Stimulated activated CD8-positive, alpha-beta memory T cell treated with anti-CD3 and anti-CD28 coated beads, Interleukin-4, amount 100 ng/mL, for 1 hour (primary cell): ENCODE measurements at regions not wholly inside any gene's neighbourhood (a gene's known extent, or its start where the extent isn't known, plus 50 kb on each side); places are given as distances from the start of the nearest gene placed in this dataset.
"Not testable (repeated sequence)": the region's sequence is repeated elsewhere in the genome, so short reads cannot be mapped to it uniquely, and the experiment has no call there.

Source experiments
- DNase-seq, 2 donors: peaks; one replicate each; pipeline ENCODE4 v3.0.0-alpha.2; 2020; ENCODE audit warnings: low read depth in 2 of 2, low spot score in 1 of 2

- not testable (repeated sequence) for DNase-seq
Observed at GRCh38 chr13:103460246-103460645, 394.0 kb upstream of the SLC10A2 start.

GRCh38 chr13:103457050-103457449 is 390.8 kb upstream of the SLC10A2 start:
- DNase-seq, result not testable (repeated sequence)

GRCh38 chr13:103451656-103452055 is 385.4 kb upstream of the SLC10A2 start:
- DNase-seq, result no peak

- no peak for DNase-seq
Observed at GRCh38 chr13:103443604-103444003, 377.4 kb upstream of the SLC10A2 start.

GRCh38 chr13:103437651-103438050 is 371.4 kb upstream of the SLC10A2 start:
- DNase-seq, result no peak

- DNase-seq, result no peak
Observed at GRCh38 chr13:103436057-103436654, 369.9 kb upstream of the SLC10A2 start.

- no peak for DNase-seq
Observed at GRCh38 chr13:103431856-103432255, 365.6 kb upstream of the SLC10A2 start.

GRCh38 chr13:103430368-103430767 is 364.2 kb upstream of the SLC10A2 start:
- no peak for DNase-seq

- DNase-seq, result no peak
Observed at GRCh38 chr13:103410002-103410401, 343.8 kb upstream of the SLC10A2 start.

- no peak for DNase-seq
Observed at GRCh38 chr13:103406967-103407366, 340.8 kb upstream of the SLC10A2 start.

GRCh38 chr13:103405297-103405696 is 339.1 kb upstream of the SLC10A2 start:
- DNase-seq, result no peak

GRCh38 chr13:103403814-103404213 is 337.6 kb upstream of the SLC10A2 start:
- DNase-seq, result no peak

GRCh38 chr13:103403148-103403740 is 337.0 kb upstream of the SLC10A2 start:
- DNase-seq, result no peak

GRCh38 chr13:103395139-103395538 is 328.9 kb upstream of the SLC10A2 start:
- DNase-seq, result no peak

GRCh38 chr13:103394618-103395017 is 328.4 kb upstream of the SLC10A2 start:
- DNase-seq, result no peak

- DNase-seq, result no peak
Observed at GRCh38 chr13:103391936-103392335, 325.7 kb upstream of the SLC10A2 start.

GRCh38 chr13:103388839-103389238 is 322.6 kb upstream of the SLC10A2 start:
- DNase-seq, result no peak

- no peak for DNase-seq
Observed at GRCh38 chr13:103386341-103386740, 320.1 kb upstream of the SLC10A2 start.

- no peak for DNase-seq
Observed at GRCh38 chr13:103373916-103374315, 307.7 kb upstream of the SLC10A2 start.

- DNase-seq, result no peak
Observed at GRCh38 chr13:103371271-103371670, 305.1 kb upstream of the SLC10A2 start.

- DNase-seq, result no peak
Observed at GRCh38 chr13:103370790-103371189, 304.6 kb upstream of the SLC10A2 start.

- no peak for DNase-seq
Observed at GRCh38 chr13:103358255-103358932, 292.2 kb upstream of the SLC10A2 start.
